ENCODE measurements at regions not wholly inside any gene's neighbourhood (a gene's known extent, or its start where the extent isn't known, plus 50 kb on each side); places are given as distances from the start of the nearest gene placed in this dataset.
A peak's percentile ranks its signal among the peaks of the same experiment; 100 is the strongest.

GRCh38 chr15:56868170-56868569 is 50.3 kb upstream of the TCF12 start:
- no peak for DNase-seq

- DNase-seq: peak; percentile 12 to 36
Measured at GRCh38 chr15:56866803-56867202, 51.6 kb upstream of the TCF12 start.

GRCh38 chr15:56857828-56858227 is 60.6 kb upstream of the TCF12 start:
- no peak for DNase-seq

GRCh38 chr15:56856934-56857333 is 61.5 kb upstream of the TCF12 start:
- no peak for DNase-seq

- no peak for DNase-seq
Measured at GRCh38 chr15:56844892-56845291, 73.6 kb upstream of the TCF12 start.

GRCh38 chr15:56844471-56844870 is 74.0 kb upstream of the TCF12 start:
- no peak for DNase-seq

- no peak for DNase-seq
Measured at GRCh38 chr15:56839641-56840040, 78.8 kb upstream of the TCF12 start.

- no peak for DNase-seq
Measured at GRCh38 chr15:56839099-56839498, 79.3 kb upstream of the TCF12 start.

- DNase-seq: no peak
Measured at GRCh38 chr15:56838085-56838484, 80.4 kb upstream of the TCF12 start.

GRCh38 chr15:56837273-56837672 is 81.2 kb upstream of the TCF12 start:
- DNase-seq: no peak

- DNase-seq: no peak
Measured at GRCh38 chr15:56835718-56836171, 82.7 kb upstream of the TCF12 start.

- no peak for DNase-seq
Measured at GRCh38 chr15:56832125-56832524, 86.3 kb upstream of the TCF12 start.

- DNase-seq: no peak
Measured at GRCh38 chr15:56831467-56832005, 86.9 kb upstream of the TCF12 start.

- DNase-seq: no peak
Measured at GRCh38 chr15:56824175-56824574, 90.9 kb upstream of the ZNF280D start.

- DNase-seq: peak; percentile 55 to 61
Measured at GRCh38 chr15:56821721-56822425, 88.6 kb upstream of the ZNF280D start.

- peak; percentile 14 to 70 for DNase-seq
Measured at GRCh38 chr15:56820333-56820732, 87.0 kb upstream of the ZNF280D start.

- no peak for DNase-seq
Measured at GRCh38 chr15:56817321-56818080, 84.2 kb upstream of the ZNF280D start.

- DNase-seq: no peak
Measured at GRCh38 chr15:56816781-56817180, 83.5 kb upstream of the ZNF280D start.

GRCh38 chr15:56815247-56815646 is 81.9 kb upstream of the ZNF280D start:
- DNase-seq: no peak

- no peak for DNase-seq
Measured at GRCh38 chr15:56814429-56814828, 81.1 kb upstream of the ZNF280D start.

- no peak for DNase-seq
Measured at GRCh38 chr15:56813995-56814394, 80.7 kb upstream of the ZNF280D start.

- no peak for DNase-seq
Measured at GRCh38 chr15:56812961-56813360, 79.7 kb upstream of the ZNF280D start.

GRCh38 chr15:56812221-56812620 is 78.9 kb upstream of the ZNF280D start:
- DNase-seq: no peak

- DNase-seq: no peak
Measured at GRCh38 chr15:56811586-56811985, 78.3 kb upstream of the ZNF280D start.
